SW 1271 (cell line): ENCODE measurements at regions not wholly inside any gene's neighbourhood (a gene's known extent, or its start where the extent isn't known, plus 50 kb on each side); places are given as distances from the start of the nearest gene placed in this dataset.
A peak's percentile ranks its signal among the peaks of the same experiment; 100 is the strongest.

Experiments
- DNase-seq, 2 experiments: peaks; one replicate each; lab custom pipeline; 2025; lab: John Stamatoyannopoulos, UW

DNA sequence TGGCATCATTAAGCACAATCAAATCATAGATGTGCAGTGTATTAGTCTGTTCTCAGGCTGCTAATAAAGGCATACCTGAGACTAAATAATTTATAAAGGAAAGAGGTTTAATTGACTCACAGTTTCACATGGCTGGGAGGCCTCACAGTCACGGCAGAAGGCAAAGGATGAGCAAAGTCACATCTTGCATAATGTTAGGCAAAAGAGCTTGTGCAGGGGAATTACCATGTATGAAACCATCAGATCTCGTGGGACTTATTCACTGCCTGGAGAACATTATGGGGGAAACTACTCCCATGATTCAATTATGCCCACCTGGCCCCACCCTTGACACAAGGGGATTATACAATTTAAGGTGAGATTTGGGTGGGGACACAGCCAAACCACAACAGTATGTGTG, 245.2 kb upstream of the DACH1 start:
- no peak for DNase-seq

DNA sequence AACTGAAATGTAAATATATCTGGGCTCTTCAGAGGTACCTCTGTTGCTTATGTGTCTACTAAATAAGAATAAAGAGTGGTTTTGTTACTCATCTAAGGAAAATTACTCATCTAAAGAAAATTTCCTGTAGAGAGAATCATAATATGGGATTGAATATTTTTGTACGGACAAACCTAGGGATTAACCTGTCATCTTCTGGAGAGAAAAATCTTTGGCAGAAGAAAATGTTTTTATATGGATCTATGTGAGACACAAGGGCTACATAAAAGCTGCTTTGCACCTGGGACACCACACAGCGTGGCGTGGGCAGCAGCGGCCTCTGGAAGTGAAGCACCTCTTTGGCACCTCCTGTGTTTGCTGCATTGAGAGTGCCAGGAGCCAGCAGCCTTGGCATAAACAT, 242.9 kb upstream of the DACH1 start:
- no peak for DNase-seq

DNA sequence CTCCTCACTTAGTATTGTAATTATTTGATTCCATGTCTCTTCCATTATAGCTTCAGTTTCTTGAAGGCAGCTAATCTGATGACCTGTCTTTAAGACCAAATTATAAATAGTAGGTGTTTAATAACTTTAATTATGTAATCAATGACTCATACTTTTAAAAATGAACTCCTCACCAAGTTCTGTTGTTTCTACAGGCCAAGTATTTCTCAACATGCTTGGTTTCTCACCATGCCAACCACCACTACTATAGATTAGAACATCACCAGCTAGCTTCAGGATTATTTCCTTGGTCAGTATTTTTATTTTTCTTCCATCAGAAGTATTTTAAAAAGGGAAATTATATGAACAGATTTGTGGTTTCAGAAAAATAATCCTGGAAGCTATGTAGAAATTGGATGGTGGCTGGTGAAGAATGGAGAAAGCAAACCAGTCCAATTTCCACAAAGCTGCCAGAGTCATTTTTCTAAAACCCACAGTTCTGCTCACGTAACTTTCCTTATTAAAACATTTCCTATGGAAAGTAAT, 237.7 kb upstream of the DACH1 start:
- DNase-seq: no peak

DNA sequence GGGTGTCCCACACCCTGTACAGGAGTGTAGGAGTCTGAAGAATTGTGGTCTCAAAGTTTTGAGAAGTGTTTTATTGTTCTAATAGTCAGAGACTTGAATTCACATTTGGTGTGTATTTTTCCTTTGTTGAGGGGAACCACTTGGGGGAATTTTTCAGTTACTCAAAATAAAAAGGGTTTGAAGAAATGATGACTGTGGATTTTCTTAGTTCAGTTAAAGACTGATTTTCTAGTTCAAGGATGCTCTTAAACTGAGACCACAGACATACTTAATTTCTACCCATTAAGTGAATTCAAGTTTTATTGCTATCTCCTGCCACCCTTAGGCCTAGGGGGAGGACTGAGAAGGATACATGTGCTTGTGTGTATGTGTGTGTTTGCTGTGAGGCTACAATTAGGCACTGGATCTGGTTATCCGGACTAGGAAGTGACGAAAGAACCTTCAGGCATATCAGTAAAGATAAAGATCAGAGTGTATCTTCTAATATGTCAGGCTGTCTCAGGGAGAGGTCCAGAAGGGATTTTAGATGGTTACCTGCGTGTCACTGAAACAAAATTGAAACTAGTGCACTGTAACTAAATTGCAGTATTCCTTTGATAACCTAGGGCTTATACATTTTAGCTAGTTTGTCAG, 234.9 kb upstream of the DACH1 start:
- no peak for DNase-seq

DNA sequence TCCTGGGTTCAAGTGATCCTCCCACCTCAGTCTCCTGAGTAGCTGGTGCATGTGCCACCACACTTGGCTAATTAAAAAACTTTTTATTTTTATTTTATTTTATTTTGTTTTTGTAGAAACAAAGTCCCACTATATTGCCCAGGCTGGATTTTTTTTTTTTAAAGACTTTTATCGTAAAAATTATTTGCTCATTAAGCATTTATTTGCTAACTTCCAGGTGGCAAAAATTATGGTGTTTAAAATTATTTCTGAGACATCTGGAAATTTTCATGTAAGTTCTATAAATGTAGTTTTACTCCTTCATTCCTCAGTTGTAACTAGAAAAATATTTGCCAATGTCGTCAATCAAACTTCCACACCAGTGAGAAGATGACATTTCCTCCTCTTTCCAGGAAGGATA, 233.3 kb upstream of the DACH1 start:
- DNase-seq: no peak

DNA sequence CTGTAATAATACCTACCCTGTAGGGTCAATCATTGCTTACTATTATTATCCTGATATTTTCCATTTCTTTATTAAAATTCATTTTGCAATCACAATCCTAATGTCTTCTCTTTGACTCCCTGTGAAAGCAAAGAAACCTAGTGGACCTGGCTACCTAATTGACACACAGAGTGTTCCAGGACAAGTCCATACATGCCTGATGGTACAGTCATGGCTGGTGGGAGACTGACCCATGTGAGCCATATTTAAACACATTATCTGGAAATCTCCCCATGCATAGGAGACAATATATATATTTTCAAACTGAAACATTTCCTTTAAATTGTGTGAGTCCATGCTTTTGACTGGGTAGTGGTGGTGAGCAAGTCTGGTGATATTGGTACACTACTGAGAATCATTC, 230.6 kb upstream of the DACH1 start:
- DNase-seq: no peak

DNA sequence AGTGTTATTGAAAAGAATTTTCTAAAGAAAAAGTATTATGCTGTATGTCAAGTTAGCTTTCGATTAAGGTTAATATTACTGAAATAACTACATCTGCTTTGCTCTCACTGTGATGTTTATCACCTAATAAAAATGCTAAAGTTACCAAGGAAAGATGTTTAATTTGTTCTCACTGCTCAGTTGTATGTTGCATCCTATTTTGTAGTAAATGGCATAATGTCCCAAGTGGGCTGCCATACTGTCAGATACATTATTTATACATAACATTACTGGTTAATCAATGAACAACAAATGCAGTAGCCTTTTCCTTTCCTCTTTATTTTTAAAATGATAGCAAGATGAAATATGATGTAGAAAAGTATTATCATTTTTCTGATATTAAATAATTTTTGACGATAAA, 226.3 kb upstream of the DACH1 start:
- no peak for DNase-seq

DNA sequence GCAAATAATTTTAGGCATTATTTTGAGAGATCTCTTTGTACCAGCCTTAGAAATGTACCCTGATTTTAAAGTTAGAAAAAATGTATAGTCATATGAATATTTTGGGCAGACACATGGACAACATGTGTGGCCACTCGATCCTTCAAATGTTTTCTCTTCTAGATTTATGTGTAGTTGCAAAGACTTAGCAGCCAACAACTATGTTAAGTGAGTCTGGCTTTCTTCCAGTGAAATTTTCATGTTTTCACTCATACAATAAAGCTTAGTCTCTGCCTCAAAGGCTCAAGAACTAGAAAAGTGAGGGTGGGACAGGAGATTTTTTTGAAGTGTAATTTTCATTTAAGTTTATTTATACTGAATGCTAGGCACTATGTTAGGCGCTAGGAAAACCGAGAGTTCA, 207.7 kb upstream of the DACH1 start:
- no peak for DNase-seq

DNA sequence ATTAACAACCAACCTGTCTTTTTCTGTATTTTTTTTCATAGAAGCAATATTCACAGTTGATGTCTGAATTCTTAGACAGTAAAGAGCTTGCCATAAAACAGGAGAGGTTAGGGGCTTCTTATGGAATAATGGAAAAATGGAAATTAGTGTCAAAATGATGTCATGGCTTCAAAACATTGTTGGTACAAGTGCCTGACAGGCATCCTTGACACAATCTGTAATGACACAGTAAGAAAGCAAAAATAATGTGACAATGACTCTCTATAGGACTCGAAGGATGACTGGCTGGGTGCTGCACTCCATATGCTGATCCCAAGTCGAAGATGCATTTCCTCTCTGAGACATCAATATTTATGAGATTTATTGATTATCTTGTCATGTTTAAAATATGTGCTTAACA, 205.3 kb upstream of the DACH1 start:
- no peak for DNase-seq

DNA sequence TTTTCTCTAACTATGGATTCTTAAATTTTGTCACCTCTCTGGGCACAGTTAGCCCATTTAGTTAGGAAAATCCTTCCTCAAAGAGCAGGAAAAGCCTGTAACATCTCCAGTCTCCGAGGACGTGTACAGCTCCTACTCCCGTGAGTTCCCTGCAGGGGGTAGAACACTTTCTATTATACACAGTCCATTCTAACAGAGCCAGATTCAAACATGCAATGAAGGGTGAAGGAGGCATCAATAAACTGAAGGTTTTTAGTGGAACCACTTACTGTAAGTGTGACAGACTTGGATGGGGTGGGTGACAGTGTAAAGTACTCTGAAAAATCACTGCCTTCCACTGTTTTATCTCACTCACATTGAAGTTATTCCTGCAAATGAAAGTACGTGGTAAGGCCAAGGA, 204.7 kb upstream of the DACH1 start:
- no peak for DNase-seq

DNA sequence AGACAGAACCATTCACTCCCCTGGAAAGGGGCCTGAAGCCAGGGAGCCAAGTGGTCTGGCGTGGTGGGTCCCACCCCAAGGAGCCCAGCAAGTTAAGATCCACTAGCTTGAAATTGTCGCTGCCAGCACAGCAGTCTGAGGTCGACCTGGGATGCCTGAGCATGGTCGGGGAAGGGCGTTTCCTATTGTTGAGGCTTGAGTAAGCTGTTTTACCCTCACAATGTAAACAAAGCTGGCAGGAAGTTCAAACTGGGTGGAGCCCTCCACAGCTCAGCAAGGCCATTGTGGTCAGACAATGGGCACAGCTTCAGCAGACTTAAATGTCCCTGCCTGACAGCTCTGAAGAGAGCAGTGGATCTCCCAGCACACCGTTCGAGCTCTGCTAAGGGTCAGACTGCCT, 195.6 kb upstream of the DACH1 start:
- DNase-seq: peak in 1 of 2 experiments; percentile 11

DNA sequence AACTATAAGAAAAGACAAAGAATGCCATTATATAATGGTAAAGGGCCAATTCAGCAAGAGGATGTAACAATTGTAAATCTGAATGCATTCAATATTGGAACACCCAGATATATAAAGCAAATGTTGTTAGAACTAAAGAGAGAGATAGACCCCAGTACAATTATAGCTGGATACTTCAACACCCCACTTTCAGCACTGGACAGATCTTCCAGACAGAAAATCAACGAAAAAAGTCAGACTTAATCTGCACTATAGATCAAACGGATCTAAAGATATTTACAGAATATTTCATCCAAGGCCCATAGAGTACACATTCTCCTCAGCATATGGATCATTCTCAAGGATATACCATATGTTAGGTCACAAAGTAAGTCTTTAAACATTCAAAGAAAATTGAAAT, 194.6 kb upstream of the DACH1 start:
- DNase-seq: no peak

DNA sequence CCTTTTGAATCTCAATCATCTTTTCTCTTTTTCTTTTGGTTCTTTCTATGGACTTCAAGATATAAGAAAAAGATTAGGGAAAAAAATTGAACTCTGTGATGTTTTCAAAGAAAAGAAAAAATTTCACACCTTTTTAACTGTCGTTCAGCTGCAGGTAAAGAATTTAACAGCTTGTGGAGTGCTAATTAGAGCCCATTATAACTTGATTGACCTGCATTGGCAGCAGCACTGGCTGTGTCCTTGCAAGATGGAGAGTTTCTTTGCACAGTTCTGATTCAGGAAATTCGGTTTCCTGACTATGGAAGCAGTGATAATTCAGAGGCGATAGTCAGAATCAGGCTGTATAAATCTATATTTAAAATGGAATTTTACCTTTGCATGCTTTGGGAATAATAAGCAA, 183.2 kb upstream of the DACH1 start:
- no peak for DNase-seq

DNA sequence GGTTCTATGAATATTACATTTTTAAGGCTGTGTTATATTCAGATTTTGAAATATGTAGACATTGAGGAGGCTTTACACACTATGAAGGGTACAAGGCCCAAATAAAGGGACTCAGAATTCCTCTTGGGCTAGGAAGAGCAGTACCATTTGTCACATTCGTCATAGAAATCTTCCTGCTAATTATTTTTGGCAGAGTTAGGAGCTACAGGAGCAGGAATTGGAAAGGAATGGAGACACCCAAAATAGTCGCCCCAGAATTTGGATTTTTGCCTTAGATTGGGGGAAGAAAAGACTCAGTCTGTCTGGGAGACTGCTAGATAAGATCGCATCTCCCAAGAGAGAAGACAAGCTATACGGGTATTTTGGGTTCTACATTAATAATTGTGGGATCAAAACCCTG, 176.4 kb upstream of the DACH1 start:
- DNase-seq: no peak

DNA sequence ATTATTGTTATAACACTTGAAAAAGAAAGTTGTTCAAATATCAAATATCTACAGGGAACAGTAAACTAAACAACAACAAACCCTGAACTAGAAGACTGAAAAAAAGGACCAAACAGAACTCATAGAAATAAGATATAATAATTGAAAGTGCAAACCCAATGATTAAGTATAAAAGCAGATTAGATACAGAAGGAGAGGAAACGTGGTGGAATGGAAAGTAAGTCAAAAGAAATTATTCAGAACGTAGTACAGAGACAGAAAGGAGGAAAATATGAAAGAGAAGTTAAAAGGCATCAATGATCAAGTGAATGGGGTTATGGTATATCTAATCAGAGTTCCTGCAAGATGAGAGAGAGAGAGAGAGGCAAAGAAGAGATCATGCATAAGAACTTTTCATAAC, 174.2 kb upstream of the DACH1 start:
- no peak for DNase-seq

DNA sequence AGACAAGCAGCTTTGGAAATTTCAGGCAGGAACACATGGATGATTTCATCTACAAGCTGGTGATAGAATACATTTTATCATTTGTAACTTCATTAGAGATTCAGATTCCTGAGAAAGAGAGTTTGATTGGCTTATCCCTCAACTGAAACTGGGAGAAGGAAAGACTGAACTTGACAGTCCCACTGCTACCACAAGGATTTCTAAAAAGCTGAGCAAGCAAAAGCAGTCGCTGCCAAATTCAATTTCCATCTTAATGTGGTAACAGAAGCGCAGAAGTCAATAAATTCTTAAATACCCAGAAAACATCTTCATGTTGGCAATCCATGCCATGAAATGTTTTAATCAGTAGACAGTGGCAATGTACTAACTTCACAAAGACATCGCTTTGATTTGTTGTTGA, 172.1 kb upstream of the DACH1 start:
- DNase-seq: no peak

DNA sequence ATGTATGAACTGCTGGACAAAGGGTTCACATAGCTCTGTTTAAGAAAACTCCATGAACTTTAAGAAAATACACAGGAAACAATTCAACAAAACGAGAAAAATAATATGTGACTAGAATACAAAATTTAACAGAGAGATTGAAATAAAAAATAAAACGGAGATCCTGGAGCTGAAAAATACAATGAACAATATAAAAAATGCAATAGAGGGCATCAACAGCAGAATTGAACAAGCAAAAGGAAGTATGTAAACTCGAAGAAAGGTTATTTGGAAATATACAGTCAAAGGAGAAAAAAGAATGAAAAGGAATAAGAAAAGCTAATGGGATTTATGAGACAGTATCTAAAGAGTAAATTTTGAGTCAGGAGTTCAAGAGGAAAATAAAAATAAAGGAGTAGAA, 163.0 kb upstream of the DACH1 start:
- DNase-seq: no peak

DNA sequence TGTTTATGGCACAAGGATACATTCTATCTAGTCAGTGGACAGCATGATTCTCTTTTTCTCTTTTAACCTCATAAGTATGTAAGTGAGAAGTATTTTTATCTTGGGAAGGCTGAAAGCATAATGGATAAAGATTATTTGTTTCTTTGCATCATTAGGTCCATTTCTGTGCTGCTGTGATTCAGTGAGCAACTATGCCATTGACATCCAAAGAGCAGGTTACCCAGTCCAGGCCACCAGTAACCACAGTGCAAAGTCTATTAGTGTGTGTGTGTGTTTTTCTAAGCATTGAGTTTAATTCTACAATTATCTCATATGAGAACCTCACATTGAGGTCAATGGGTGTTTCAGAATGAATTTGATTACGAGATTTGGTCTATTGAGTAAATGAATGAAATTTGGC, 158.8 kb upstream of the DACH1 start:
- no peak for DNase-seq

DNA sequence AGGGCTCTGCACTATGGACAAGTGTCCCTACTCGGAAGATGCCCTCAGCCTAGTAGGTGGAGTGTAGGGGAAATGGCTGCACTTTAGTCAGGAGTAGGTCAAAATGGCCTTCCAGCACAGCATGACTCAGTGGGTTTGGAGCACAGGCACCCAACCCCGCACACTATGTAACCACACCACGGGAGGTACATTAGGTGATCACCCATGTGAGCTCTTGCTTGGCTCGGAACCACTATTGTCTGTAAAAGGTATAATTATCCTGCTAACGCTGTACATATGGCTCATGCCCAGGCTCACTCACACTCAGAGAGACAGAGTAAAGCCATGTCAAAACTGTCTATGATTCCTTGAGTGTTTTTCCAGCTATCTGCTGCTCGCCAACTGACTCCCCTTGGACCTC, 156.9 kb upstream of the DACH1 start:
- no peak for DNase-seq

DNA sequence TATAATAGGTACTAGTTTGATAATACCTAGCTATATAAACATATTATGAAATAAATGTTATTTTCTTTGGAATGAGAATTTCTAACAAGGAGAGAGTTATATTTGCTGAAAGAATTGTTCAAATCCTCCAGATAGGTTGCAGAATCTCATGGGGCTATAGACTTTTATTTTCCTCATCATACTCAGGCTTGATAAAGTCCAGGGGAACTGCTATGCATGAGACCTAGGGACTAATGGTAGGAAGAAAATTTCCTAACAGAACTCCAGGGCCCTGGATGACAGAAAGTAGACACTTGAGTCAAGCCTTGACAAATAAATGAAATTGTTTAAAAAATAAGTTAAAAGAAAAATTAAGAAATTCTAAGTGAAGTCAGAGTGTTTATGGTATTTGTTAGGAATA, 138.5 kb upstream of the DACH1 start:
- no peak for DNase-seq

DNA sequence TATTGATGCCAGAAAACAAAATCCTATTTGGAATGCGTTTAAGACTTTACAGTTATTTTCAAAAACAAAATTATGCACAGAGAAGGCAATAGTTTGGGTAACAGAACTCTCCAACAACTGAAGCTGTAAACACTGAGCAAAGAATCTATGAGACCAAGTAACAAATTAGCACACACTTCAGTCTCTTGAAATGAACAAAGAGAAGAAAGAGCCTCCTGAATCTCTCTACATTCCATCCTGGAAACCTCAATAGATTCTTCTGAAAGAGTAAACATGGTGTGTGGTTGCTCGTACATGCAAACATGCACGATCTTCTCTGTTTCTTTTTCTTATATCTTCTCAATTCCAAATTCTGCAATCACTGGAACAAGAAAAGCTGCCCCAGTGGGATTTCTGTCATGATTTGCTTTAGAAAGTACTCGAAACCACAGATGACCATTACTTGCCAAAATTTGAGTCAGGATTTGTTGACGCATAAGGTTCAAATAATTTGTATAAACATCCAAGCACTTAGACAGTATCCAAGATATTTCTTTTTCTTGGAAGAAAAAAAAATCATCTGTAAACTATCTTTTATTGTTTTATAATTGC, 137.9 kb upstream of the DACH1 start:
- DNase-seq: no peak

DNA sequence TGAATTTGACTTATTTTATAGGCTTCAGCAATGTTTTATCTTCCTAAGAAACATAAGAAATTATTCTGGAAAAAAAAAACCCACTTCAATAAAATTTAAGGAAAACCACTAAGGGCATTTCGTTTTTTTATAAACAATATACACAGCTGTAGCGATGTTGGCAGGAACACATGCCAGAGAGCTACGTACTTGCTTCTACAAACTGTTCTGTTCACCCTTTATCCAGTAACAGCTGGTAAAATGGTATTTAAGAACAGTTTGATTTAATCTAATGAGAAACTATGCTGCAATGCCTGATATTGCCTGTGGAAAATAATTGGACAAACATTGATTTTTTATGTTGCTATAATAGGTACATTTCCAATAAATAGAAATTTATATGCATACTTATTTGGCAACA, 137.2 kb upstream of the DACH1 start:
- no peak for DNase-seq

DNA sequence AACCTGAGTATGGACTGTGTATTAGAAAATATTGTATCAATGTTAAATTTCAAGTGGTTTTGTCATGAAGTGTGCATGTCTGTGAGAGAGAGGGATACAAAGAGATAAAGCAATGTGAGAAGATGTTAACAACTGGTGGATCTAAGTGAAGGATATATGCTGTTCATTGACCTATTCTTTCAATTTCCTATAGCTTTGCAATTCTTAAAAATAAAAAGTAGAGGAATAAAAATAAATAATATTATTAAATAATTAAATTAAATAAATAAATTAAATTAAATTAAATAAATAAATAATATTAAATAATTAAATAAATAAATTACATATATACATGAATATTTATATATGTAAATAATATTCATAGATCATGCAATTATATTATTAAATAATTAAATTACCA, 131.2 kb upstream of the DACH1 start:
- no peak for DNase-seq

DNA sequence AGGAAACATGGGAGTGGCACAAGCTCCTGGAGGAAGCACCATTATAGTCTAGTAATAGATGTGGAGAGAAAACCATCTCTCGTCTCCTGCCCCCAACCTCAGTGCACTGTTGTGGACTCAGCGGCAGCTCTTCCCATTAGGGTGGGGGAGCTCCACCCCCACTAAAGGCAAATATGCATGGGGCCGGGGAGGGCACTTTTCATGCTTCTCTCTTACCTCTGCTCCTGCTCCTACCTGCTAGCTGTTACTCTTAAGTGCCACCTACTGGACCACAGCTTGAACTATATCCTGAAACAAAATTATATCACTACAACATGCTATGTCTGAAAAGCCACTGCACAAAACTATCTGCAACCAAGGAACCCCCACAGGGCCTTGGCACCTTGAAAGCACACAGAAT, 112.6 kb upstream of the DACH1 start:
- DNase-seq: no peak
